GM04503 (cell line): ENCODE measurements at regions not wholly inside any gene's neighbourhood (a gene's known extent, or its start where the extent isn't known, plus 50 kb on each side); places are given as distances from the start of the nearest gene placed in this dataset.
"Not testable (repeated sequence)": the region's sequence is repeated elsewhere in the genome, so short reads cannot be mapped to it uniquely, and the experiment has no call there.

Experiments used
- DNase-seq: peaks from one replicate; pipeline ENCODE4 v3.0.0-alpha.2; 2012; ENCODE audit warnings: low read depth

- DNase-seq, result no peak
These were observed 233.2 kb downstream of the RPLP1 start for GRCh38 chr15:69685512-69686452.

- DNase-seq, result no peak
These were observed 234.0 kb downstream of the RPLP1 start for GRCh38 chr15:69686626-69687025.

DNA sequence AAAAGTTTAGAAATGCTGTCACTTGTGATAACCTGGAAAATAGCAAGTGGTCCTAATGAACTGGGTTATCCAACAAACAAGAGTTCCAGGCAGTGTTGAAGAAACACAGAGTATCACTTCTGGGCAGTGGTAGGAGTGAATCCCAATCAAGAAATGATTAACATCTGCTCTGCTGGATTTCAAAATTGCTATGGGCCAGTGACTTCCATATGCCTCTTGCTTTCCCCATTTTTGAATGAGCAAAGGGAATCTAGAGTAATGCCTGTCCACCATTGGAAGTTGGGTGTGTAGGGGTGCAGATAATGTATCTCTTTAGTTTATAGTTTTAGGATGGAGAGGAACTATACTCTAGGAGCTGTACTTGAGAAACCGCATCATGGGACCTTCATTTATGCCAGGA is 236.5 kb downstream of the RPLP1 start:
- DNase-seq, result no peak

GRCh38 chr15:69691307-69692015 is 238.8 kb downstream of the RPLP1 start:
- no peak for DNase-seq

- DNase-seq, result no peak
These were observed 239.7 kb downstream of the RPLP1 start for GRCh38 chr15:69692342-69692741.

DNA sequence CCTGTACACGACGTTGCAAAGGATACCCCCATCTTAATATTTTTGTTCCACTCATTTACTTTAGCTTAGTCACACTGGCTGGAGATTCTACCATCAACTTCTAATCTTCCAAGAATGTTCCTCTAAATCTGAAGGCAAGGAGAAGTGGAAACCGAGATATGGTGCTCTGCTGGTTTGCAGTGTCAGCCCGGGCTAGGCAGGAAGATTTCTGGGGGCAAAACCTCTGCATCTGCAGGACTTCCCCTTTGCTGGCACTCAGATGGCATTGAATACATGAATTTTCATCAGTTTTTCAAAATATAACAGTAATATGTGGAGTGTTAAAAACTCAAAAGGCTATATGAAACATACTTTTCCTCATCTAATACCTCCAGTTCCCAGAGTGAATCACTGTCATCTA is 240.4 kb downstream of the RPLP1 start:
- DNase-seq, result no peak

- no peak for DNase-seq
These were observed 244.3 kb downstream of the RPLP1 start for GRCh38 chr15:69696946-69697345.

GRCh38 chr15:69697916-69698315 is 245.3 kb downstream of the RPLP1 start:
- DNase-seq, result no peak

- no peak for DNase-seq
These were observed 246.5 kb downstream of the RPLP1 start for GRCh38 chr15:69699096-69699495.

- DNase-seq, result no peak
These were observed 247.8 kb downstream of the RPLP1 start for GRCh38 chr15:69700380-69700779.

DNA sequence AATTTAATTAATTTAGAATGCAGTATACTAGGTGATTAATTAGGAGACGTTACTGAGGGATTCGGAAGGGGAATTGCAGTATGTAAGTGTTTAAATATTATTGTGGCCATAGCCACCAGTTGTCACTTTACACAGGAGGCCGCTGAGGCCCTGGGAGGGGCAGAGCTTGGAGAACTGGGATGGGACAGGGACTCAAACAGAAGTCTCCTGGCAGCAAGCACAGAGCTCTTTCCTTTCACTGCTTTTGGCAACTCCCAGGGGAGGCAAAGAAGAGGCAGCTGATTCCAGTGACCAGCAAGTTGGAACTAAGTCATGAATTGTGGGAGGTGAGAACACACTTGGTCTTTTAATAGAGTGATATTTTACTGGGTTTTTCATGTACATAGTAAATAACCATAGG is 248.6 kb downstream of the RPLP1 start:
- DNase-seq, result no peak

- no peak for DNase-seq
These were observed 251.0 kb downstream of the RPLP1 start for GRCh38 chr15:69703532-69704187.

DNA sequence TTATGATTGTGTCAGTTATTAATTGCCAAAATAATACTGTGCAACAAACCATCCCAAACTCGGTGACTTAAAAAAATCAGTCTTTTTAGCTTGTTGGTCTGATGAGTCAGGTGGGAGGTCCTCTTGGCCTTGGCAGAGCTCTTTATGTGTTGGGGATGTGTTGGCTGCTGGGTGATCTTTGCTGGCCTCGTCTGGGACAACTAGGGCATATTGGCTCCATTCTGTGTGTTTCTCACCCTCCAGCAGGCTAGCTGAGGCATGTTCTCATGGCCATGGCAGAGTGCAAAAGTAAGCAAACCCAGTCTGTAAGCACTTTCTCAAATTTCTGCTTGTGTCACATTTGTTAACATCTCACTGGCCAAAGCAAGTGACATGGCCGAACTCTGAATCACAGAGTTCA is 251.6 kb downstream of the RPLP1 start:
- DNase-seq, result no peak

DNA sequence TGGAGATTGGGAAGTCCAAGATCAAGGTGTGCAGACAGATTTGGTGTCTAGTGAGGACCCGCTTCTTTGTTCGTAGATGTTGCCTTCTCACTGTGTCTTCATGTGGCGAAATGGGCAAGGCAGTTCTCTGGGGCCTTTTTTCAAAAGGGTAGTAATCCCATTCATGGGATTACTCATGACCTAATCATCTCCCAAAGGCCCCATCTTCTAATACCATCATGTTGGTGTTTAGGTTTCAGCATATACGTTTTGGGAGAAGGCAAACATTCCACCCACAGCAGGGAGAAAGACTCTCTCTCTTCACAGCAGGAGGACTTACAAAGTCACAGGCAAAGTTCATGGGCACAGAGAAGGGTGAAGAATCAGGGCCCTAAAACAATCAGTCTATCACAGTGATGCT is 252.1 kb downstream of the RPLP1 start:
- DNase-seq, result no peak

DNA sequence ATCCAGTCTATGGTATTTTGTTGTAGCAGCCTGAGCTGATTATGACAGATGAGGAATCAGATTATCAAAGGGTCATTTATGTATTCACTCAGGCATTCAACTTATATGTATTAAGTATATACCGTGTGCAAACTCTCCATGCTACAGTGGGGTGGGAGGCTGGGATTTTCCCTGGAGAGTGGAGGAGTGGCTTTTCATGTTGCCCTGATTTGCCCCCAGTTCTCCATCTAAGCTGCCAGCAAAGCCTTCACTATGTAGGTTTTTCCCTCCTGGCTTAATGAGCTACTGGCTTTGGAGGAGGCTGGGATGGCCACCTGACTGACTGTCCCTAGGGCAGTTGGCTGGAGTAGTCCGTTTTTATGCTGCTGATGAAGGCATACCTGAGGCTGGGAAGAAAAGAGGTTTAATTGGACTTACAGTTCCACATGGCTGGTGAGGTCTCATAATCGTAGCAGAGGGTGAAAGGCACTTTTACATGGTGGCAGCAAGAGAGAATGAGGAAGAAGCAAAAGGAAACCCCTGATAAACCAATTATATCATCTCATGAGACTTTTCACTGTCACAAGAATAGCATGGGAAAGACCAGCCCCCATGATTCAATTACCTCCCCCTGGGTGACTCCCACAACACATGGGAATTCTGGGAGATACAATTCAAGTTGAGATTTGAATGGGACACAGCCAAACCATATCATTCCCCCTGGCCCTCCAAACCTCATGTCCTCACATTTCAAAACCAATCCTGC is 253.9 kb downstream of the RPLP1 start:
- DNase-seq, result no peak

GRCh38 chr15:69707241-69707640 is 254.6 kb downstream of the RPLP1 start:
- not testable (repeated sequence) for DNase-seq

DNA sequence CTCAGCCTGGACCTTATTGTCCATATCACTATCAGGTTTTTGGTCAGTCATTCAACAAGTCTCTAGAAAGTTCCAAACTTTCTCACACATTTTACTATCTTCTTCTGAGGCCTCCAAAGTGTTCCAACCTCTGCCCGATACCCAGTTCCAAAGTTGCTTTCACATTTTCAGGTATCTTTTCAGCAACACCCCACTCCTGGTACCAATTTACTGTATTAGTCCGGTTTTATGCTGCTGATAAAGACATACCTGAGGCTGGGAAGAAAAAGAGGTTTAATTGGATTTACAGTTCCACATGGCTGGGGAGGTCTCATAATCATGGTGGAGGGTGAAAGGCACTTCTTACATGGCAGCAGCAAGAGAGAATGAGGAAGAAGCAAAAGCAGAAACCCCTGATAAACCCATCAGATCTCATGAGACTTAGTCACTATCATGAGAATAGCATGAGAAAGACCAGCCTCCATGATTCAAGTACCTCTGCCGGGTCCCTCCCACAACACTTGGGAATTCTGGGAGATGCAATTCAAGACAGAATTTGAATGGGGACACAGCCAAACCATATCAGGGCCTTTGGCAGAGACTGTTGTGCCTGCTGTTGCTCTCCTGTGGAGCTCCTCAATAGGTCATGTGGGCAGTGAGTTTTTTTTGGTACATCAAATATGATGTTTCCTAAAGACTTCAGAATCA is 256.0 kb downstream of the RPLP1 start:
- not testable (repeated sequence) for DNase-seq

- no peak for DNase-seq
These were observed 260.4 kb downstream of the RPLP1 start for GRCh38 chr15:69712991-69713390.

DNA sequence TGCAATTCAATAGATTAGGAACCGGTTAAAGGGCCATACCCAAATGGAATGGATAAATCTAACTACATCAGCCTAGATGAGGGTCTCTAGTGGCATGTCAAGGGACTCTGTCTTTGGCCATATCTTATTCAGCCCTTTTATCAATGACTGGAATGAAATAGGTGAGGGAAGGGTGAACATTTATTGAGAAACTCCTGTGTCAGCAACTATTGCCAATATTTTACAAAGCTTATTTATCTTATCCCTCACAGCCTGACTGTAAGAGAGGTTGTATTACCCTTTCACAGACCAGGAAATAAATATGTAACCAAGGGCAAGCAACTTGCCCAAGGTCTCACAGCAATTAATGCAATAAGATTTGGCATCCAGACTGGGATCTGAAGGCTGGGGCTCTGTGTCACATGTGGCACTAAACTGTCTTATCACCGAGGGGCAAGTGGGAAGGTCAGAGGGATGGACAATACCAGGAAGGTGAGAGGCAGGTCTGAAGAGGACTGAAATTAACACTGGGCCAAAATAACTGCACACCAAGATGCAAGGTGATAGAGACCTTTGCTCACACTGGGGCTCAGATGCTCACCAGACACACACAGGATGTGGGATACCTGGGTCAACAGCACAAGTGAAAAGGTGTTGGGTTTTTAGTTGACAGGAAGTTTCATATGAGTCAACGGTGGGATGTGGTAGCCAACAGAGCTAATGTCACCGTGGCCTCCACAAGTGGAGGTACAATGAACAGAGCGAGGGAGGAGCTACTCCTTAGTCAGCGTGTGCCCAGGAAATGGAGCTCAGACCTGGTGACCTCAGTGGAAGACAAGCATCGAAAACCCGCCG is 261.3 kb downstream of the RPLP1 start:
- DNase-seq, result no peak

- DNase-seq, result no peak
These were observed 262.6 kb downstream of the RPLP1 start for GRCh38 chr15:69715210-69715609.

GRCh38 chr15:69718436-69718835 is 265.8 kb downstream of the RPLP1 start:
- DNase-seq, result no peak
